HL-60 (cell line): ENCODE measurements at regions not wholly inside any gene's neighbourhood (a gene's known extent, or its start where the extent isn't known, plus 50 kb on each side); places are given as distances from the start of the nearest gene placed in this dataset.

Experiments used
- GABPA ChIP-seq: IDR thresholded peaks from 2 replicates; pipeline ENCODE4 v1.6.1; 2012; ENCODE audit warnings: low read depth
- POLR2AphosphoS5 ChIP-seq: IDR thresholded peaks from 2 replicates; pipeline ENCODE4 v1.6.1; 2012; ENCODE audit warnings: low read depth
- TF ChIP-seq, protein P1 (sequence below): IDR thresholded peaks from one replicate; pipeline ENCODE4 v1.5.1; 2011; ENCODE audit warnings: low read length, control low read depth, inconsistent platforms; ENCODE audit not compliant: insufficient read depth

DNA sequence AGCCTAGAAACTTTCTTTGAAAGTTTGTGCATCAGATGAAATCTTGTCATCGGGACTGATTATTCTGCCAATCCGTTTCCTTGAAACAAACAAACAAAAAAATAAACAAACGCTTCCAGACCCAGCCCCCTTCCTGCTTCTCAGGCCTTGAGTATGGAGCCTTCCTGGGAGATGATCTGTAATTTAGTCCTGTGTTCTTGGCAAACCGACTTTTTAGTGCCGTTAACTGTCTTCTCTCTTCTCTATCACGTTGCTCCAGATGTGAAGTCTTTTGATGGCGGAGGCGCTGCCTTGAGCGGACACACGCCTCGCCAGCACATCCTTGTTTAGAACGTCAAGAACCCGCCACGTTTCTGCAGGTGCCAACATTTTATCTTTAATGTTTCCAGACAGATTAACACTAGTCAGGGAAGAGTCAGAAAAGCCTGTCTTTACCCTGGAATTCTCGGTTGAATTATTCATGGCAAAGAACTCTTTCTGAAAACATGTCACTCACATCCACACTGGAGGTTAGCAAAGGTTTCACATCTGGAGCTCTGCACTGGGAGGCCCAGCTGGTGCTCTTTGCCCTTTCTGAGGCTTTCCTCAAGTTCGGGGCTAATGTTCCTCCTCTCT is 265.7 kb upstream of the C1orf174 start:
- TF ChIP-seq GABPA (no peak), POLR2AphosphoS5 (no peak)
- TF ChIP-seq, protein P1, sequence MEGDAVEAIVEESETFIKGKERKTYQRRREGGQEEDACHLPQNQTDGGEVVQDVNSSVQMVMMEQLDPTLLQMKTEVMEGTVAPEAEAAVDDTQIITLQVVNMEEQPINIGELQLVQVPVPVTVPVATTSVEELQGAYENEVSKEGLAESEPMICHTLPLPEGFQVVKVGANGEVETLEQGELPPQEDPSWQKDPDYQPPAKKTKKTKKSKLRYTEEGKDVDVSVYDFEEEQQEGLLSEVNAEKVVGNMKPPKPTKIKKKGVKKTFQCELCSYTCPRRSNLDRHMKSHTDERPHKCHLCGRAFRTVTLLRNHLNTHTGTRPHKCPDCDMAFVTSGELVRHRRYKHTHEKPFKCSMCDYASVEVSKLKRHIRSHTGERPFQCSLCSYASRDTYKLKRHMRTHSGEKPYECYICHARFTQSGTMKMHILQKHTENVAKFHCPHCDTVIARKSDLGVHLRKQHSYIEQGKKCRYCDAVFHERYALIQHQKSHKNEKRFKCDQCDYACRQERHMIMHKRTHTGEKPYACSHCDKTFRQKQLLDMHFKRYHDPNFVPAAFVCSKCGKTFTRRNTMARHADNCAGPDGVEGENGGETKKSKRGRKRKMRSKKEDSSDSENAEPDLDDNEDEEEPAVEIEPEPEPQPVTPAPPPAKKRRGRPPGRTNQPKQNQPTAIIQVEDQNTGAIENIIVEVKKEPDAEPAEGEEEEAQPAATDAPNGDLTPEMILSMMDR = no peak
